ENCODE measurements at regions not wholly inside any gene's neighbourhood (a gene's known extent, or its start where the extent isn't known, plus 50 kb on each side); places are given as distances from the start of the nearest gene placed in this dataset.

- no peak for DNase-seq
- no peaks in the 10 kb centered on the region for H3K4me1 ChIP-seq (ENCODE audit: low read length)
- H4K20me1 ChIP-seq (ENCODE audit: insufficient read depth, low read depth, low read length), result no peaks in the 10 kb centered on the region
- no peaks in the 10 kb centered on the region for H3K9me2 ChIP-seq (replicated peaks; ENCODE audit: insufficient read depth, low read length)
- no peaks in the 10 kb centered on the region for H3K79me2 ChIP-seq (ENCODE audit: low read length)
- H3K27me3 ChIP-seq (ENCODE audit: low read length), result no peaks in the 10 kb centered on the region
- H3K4me3 ChIP-seq (ENCODE audit: low read length), result no peak overlapping the region
- no peak overlapping the region for H3K4me2 ChIP-seq (ENCODE audit: low read depth, low read length, poor library complexity, severe bottlenecking)
- H3K9ac ChIP-seq (ENCODE audit: low read length), result no peak overlapping the region
- H2AFZ ChIP-seq (ENCODE audit: low read length), result no peak overlapping the region
- H3K36me3 ChIP-seq (ENCODE audit: insufficient read depth, low read length), result no peaks in the 10 kb centered on the region
- no peak overlapping the region for H3K27ac ChIP-seq (ENCODE audit: low read length)
- H3K9me3 ChIP-seq (ENCODE audit: low read length), result peaks cover 29% of the 10 kb centered on the region
Observed at GRCh38 chr21:27132266-27132665, 165.4 kb upstream of the ADAMTS5 start.

DNA sequence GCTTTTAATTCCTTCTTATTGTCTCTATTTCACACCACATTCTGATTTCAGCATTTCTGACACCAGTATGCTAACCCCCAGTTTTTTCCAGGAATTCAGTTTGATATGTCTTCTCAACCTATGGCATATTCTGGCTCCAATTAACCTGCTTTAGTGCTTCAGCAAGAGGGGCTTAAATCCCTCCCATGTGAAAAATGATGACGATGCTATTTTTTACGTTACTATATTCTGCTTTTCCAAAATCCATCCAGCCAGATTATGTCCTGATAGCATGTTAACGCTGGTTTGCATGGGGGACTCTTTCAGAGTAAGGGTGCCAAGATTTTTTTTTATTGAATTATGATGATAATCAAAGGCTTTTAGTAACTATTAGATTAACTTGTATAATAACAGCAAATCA, 163.3 kb upstream of the ADAMTS5 start:
- Histone ChIP-seq H3K9me2 (replicated peaks; ENCODE audit: insufficient read depth, low read length) (no peaks in the 10 kb centered on the region), H3K4me1 (ENCODE audit: low read length) (no peaks in the 10 kb centered on the region), H3K9me3 (ENCODE audit: low read length) (peaks cover 33% of the 10 kb centered on the region), H2AFZ (ENCODE audit: low read length) (no peak overlapping the region), H3K9ac (ENCODE audit: low read length) (no peak overlapping the region), H3K79me2 (ENCODE audit: low read length) (no peaks in the 10 kb centered on the region), H3K27me3 (ENCODE audit: low read length) (no peaks in the 10 kb centered on the region), H3K36me3 (ENCODE audit: insufficient read depth, low read length) (no peaks in the 10 kb centered on the region), H3K27ac (ENCODE audit: low read length) (no peak overlapping the region), H3K4me3 (ENCODE audit: low read length) (no peak overlapping the region), H3K4me2 (ENCODE audit: low read depth, low read length, poor library complexity, severe bottlenecking) (no peak overlapping the region), H4K20me1 (ENCODE audit: insufficient read depth, low read depth, low read length) (no peaks in the 10 kb centered on the region)
- no peak for DNase-seq

GRCh38 chr21:27129694-27130093, 162.8 kb upstream of the ADAMTS5 start:
- H3K27ac ChIP-seq (ENCODE audit: low read length), result no peak overlapping the region

GRCh38 chr21:27129215-27129614, 162.3 kb upstream of the ADAMTS5 start:
- H3K36me3 ChIP-seq (ENCODE audit: insufficient read depth, low read length), result no peaks in the 10 kb centered on the region
- H3K4me1 ChIP-seq (ENCODE audit: low read length), result no peaks in the 10 kb centered on the region
- no peak overlapping the region for H3K9ac ChIP-seq (ENCODE audit: low read length)
- no peak overlapping the region for H3K4me3 ChIP-seq (ENCODE audit: low read length)
- H3K27me3 ChIP-seq (ENCODE audit: low read length), result no peaks in the 10 kb centered on the region
- no peaks in the 10 kb centered on the region for H3K9me2 ChIP-seq (replicated peaks; ENCODE audit: insufficient read depth, low read length)
- H3K9me3 ChIP-seq (ENCODE audit: low read length), result peaks cover 28% of the 10 kb centered on the region
- no peaks in the 10 kb centered on the region for H4K20me1 ChIP-seq (ENCODE audit: insufficient read depth, low read depth, low read length)
- no peak overlapping the region for H2AFZ ChIP-seq (ENCODE audit: low read length)
- H3K4me2 ChIP-seq (ENCODE audit: low read depth, low read length, poor library complexity, severe bottlenecking), result no peak overlapping the region
- H3K27ac ChIP-seq (ENCODE audit: low read length), result no peak overlapping the region
- no peak for DNase-seq
- H3K79me2 ChIP-seq (ENCODE audit: low read length), result no peaks in the 10 kb centered on the region

More at GRCh38 chr21:27129694-27130093, 162.8 kb upstream of the ADAMTS5 start:
- Histone ChIP-seq H3K9me2 (replicated peaks; ENCODE audit: insufficient read depth, low read length) (no peaks in the 10 kb centered on the region), H3K36me3 (ENCODE audit: insufficient read depth, low read length) (no peaks in the 10 kb centered on the region), H3K4me2 (ENCODE audit: low read depth, low read length, poor library complexity, severe bottlenecking) (no peak overlapping the region), H3K9me3 (ENCODE audit: low read length) (peaks cover 32% of the 10 kb centered on the region), H3K79me2 (ENCODE audit: low read length) (no peaks in the 10 kb centered on the region), H2AFZ (ENCODE audit: low read length) (no peak overlapping the region), H3K27me3 (ENCODE audit: low read length) (no peaks in the 10 kb centered on the region), H4K20me1 (ENCODE audit: insufficient read depth, low read depth, low read length) (no peaks in the 10 kb centered on the region), H3K9ac (ENCODE audit: low read length) (no peak overlapping the region), H3K4me1 (ENCODE audit: low read length) (no peaks in the 10 kb centered on the region), H3K4me3 (ENCODE audit: low read length) (no peak overlapping the region)
- DNase-seq, result no peak

DNA sequence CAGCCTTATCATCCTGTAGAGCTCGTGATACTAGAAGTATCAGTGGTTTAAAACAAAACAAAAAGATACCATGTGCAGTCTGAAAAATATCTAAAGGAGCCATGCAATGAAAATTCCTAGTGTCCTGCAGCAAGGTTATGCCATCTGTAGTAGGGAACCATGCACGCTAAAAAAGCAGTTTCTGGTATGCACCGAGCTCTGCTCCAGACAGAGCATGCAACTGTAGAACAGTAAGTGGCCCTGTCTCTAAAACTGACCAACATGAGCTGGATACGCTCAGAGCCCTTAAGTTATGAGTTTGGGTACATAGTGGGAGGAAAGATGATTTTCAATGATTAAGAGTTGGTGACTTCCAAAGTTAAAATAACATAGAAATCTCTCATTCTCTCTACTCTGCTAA, 159.3 kb upstream of the ADAMTS5 start:
- Histone ChIP-seq H3K4me2 (ENCODE audit: low read depth, low read length, poor library complexity, severe bottlenecking) (no peak overlapping the region), H3K27me3 (ENCODE audit: low read length) (no peaks in the 10 kb centered on the region), H4K20me1 (ENCODE audit: insufficient read depth, low read depth, low read length) (no peaks in the 10 kb centered on the region), H3K4me1 (ENCODE audit: low read length) (no peaks in the 10 kb centered on the region), H3K4me3 (ENCODE audit: low read length) (no peak overlapping the region), H3K27ac (ENCODE audit: low read length) (no peak overlapping the region), H3K79me2 (ENCODE audit: low read length) (no peaks in the 10 kb centered on the region), H3K9me2 (replicated peaks; ENCODE audit: insufficient read depth, low read length) (no peaks in the 10 kb centered on the region), H2AFZ (ENCODE audit: low read length) (no peak overlapping the region), H3K9ac (ENCODE audit: low read length) (no peak overlapping the region), H3K9me3 (ENCODE audit: low read length) (peaks cover 30% of the 10 kb centered on the region), H3K36me3 (ENCODE audit: insufficient read depth, low read length) (no peaks in the 10 kb centered on the region)
- no peak for DNase-seq

- H3K4me2 ChIP-seq (ENCODE audit: low read depth, low read length, poor library complexity, severe bottlenecking), result no peak overlapping the region
- H3K9me2 ChIP-seq (replicated peaks; ENCODE audit: insufficient read depth, low read length), result no peaks in the 10 kb centered on the region
- H3K27ac ChIP-seq (ENCODE audit: low read length), result no peak overlapping the region
- H3K9me3 ChIP-seq (ENCODE audit: low read length), result peaks cover 43% of the 10 kb centered on the region
- H2AFZ ChIP-seq (ENCODE audit: low read length), result no peak overlapping the region
- no peak overlapping the region for H3K4me3 ChIP-seq (ENCODE audit: low read length)
- DNase-seq, result no peak
- H3K9ac ChIP-seq (ENCODE audit: low read length), result no peak overlapping the region
- H3K79me2 ChIP-seq (ENCODE audit: low read length), result no peaks in the 10 kb centered on the region
- H3K4me1 ChIP-seq (ENCODE audit: low read length), result no peaks in the 10 kb centered on the region
- no peaks in the 10 kb centered on the region for H4K20me1 ChIP-seq (ENCODE audit: insufficient read depth, low read depth, low read length)
- H3K36me3 ChIP-seq (ENCODE audit: insufficient read depth, low read length), result no peaks in the 10 kb centered on the region
- H3K27me3 ChIP-seq (ENCODE audit: low read length), result no peaks in the 10 kb centered on the region
Observed at GRCh38 chr21:27122686-27123085, 155.8 kb upstream of the ADAMTS5 start.

- H3K9me2 ChIP-seq (replicated peaks; ENCODE audit: insufficient read depth, low read length), result no peaks in the 10 kb centered on the region
- H3K4me3 ChIP-seq (ENCODE audit: low read length), result no peak overlapping the region
- H3K27me3 ChIP-seq (ENCODE audit: low read length), result no peaks in the 10 kb centered on the region
- no peak for DNase-seq
- H4K20me1 ChIP-seq (ENCODE audit: insufficient read depth, low read depth, low read length), result no peaks in the 10 kb centered on the region
- H3K79me2 ChIP-seq (ENCODE audit: low read length), result no peaks in the 10 kb centered on the region
- no peak overlapping the region for H3K27ac ChIP-seq (ENCODE audit: low read length)
- H3K36me3 ChIP-seq (ENCODE audit: insufficient read depth, low read length), result no peaks in the 10 kb centered on the region
- no peak overlapping the region for H3K9ac ChIP-seq (ENCODE audit: low read length)
- H3K4me1 ChIP-seq (ENCODE audit: low read length), result no peaks in the 10 kb centered on the region
- H2AFZ ChIP-seq (ENCODE audit: low read length), result no peak overlapping the region
- H3K4me2 ChIP-seq (ENCODE audit: low read depth, low read length, poor library complexity, severe bottlenecking), result no peak overlapping the region
- peaks cover 34% of the 10 kb centered on the region for H3K9me3 ChIP-seq (ENCODE audit: low read length)
Observed at GRCh38 chr21:27114111-27114510, 147.2 kb upstream of the ADAMTS5 start.

- no peak overlapping the region for H3K4me2 ChIP-seq (ENCODE audit: low read depth, low read length, poor library complexity, severe bottlenecking)
- H3K79me2 ChIP-seq (ENCODE audit: low read length), result no peaks in the 10 kb centered on the region
- no peaks in the 10 kb centered on the region for H3K4me1 ChIP-seq (ENCODE audit: low read length)
- H3K4me3 ChIP-seq (ENCODE audit: low read length), result no peak overlapping the region
- no peak overlapping the region for H3K27ac ChIP-seq (ENCODE audit: low read length)
- no peaks in the 10 kb centered on the region for H3K27me3 ChIP-seq (ENCODE audit: low read length)
- DNase-seq, result no peak
- peaks cover 32% of the 10 kb centered on the region for H3K9me3 ChIP-seq (ENCODE audit: low read length)
- no peak overlapping the region for H2AFZ ChIP-seq (ENCODE audit: low read length)
- H3K36me3 ChIP-seq (ENCODE audit: insufficient read depth, low read length), result no peaks in the 10 kb centered on the region
- H3K9ac ChIP-seq (ENCODE audit: low read length), result no peak overlapping the region
- H4K20me1 ChIP-seq (ENCODE audit: insufficient read depth, low read depth, low read length), result no peaks in the 10 kb centered on the region
- H3K9me2 ChIP-seq (replicated peaks; ENCODE audit: insufficient read depth, low read length), result no peaks in the 10 kb centered on the region
Observed at GRCh38 chr21:27112186-27112585, 145.3 kb upstream of the ADAMTS5 start.

DNA sequence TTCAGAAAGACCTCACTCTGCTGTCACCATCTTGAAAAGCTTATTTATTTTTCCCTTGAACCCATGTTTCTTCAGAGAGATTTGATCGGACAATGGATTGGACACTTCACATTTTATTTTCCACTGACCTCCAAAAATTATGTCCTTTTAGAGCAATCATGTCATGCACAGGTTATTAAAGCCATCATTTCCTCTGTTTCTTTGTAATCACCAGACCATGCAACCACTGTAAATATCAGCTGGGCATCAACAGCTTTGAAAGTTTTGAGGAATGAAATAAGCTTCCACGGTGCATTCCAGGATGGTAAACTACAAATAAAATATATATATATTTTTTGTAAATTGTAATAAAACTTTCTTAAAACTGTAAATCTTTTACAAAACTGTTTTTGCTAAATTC, 144.1 kb upstream of the ADAMTS5 start:
- Histone ChIP-seq H3K9ac (ENCODE audit: low read length) (no peak overlapping the region), H3K79me2 (ENCODE audit: low read length) (no peaks in the 10 kb centered on the region), H4K20me1 (ENCODE audit: insufficient read depth, low read depth, low read length) (no peaks in the 10 kb centered on the region), H2AFZ (ENCODE audit: low read length) (no peak overlapping the region), H3K4me3 (ENCODE audit: low read length) (no peak overlapping the region), H3K4me1 (ENCODE audit: low read length) (no peaks in the 10 kb centered on the region), H3K9me3 (ENCODE audit: low read length) (peaks cover 33% of the 10 kb centered on the region), H3K9me2 (replicated peaks; ENCODE audit: insufficient read depth, low read length) (no peaks in the 10 kb centered on the region), H3K4me2 (ENCODE audit: low read depth, low read length, poor library complexity, severe bottlenecking) (no peak overlapping the region), H3K27ac (ENCODE audit: low read length) (no peak overlapping the region), H3K36me3 (ENCODE audit: insufficient read depth, low read length) (no peaks in the 10 kb centered on the region), H3K27me3 (ENCODE audit: low read length) (no peaks in the 10 kb centered on the region)
- DNase-seq, result no peak
